A673 (cell line): ENCODE measurements at regions not wholly inside any gene's neighbourhood (a gene's known extent, or its start where the extent isn't known, plus 50 kb on each side); places are given as distances from the start of the nearest gene placed in this dataset.

ENCODE experiments used
- CTCF ChIP-seq: fragments of 300-800, 200-600 bp; sonication (generic); conservative IDR thresholded peaks from 2 replicates; pipeline ENCODE4 v1.5.1; 2017; ENCODE audit warnings: low read depth, mild to moderate bottlenecking, antibody characterized with exemption, low read length, moderate library complexity, mixed read lengths
- EZH2 ChIP-seq: fragments of 200-600 bp; sonication (generic); IDR thresholded peaks from 2 replicates; pipeline ENCODE4 v1.6.1; 2017; ENCODE audit warnings: borderline replicate concordance, low read depth, mild to moderate bottlenecking, mixed read lengths, antibody characterized with exemption, low read length; ENCODE audit not compliant: poor library complexity, severe bottlenecking

- TF ChIP-seq CTCF (no peak), EZH2 (no peak)
These were observed 133.6 kb downstream of the MYCN start for GRCh38 chr2:16073921-16074425.
